GM13976 (cell line): ENCODE measurements at regions not wholly inside any gene's neighbourhood (a gene's known extent, or its start where the extent isn't known, plus 50 kb on each side); places are given as distances from the start of the nearest gene placed in this dataset.

Experiments used
- DNase-seq: peaks from one replicate; pipeline ENCODE4 v3.0.0; 2012; ENCODE audit warnings: low spot score
- in situ Hi-C: fragments of 300-500 bp; cut with MboI; formaldehyde crosslinking; loops from one replicate; pipeline ENCODE4 v1.12.0; 2022; ENCODE audit warnings: low sequenced_read_pairs, mixed read lengths, inconsistent platforms; ENCODE audit not compliant: unreplicated experiment
- TF ChIP-seq, protein P1 (sequence below): IDR thresholded peaks from 2 replicates; pipeline ENCODE4 v1.5.1; 2012; ENCODE audit warnings: borderline replicate concordance, mild to moderate bottlenecking; ENCODE audit not compliant: insufficient read depth; ENCODE audit errors: extremely low read depth, missing control alignments, control extremely low read depth

DNA sequence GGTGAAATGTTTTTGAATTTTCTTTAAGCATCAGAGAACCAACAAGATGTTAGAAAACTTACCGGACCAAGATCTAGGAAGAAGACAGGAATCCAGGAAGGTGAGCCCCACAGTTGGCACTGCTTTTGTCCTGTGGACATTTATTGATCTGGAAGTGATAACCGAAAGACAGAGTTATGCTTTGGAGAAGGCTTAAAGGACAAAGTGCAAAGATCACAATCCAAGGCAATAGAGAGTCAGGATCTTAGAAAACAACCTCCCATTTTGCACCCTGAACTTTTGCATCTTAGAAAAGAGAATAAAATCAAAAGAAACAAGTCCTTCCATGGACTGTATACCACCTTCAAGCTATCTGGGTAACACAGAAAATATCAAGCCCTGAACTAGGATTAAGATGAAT lies 129.4 kb upstream of the SRD5A2 start:
- in situ Hi-C loops, result no loop called here
- TF ChIP-seq, protein P1, sequence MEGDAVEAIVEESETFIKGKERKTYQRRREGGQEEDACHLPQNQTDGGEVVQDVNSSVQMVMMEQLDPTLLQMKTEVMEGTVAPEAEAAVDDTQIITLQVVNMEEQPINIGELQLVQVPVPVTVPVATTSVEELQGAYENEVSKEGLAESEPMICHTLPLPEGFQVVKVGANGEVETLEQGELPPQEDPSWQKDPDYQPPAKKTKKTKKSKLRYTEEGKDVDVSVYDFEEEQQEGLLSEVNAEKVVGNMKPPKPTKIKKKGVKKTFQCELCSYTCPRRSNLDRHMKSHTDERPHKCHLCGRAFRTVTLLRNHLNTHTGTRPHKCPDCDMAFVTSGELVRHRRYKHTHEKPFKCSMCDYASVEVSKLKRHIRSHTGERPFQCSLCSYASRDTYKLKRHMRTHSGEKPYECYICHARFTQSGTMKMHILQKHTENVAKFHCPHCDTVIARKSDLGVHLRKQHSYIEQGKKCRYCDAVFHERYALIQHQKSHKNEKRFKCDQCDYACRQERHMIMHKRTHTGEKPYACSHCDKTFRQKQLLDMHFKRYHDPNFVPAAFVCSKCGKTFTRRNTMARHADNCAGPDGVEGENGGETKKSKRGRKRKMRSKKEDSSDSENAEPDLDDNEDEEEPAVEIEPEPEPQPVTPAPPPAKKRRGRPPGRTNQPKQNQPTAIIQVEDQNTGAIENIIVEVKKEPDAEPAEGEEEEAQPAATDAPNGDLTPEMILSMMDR, result no peak
- DNase-seq, result no peak

DNA sequence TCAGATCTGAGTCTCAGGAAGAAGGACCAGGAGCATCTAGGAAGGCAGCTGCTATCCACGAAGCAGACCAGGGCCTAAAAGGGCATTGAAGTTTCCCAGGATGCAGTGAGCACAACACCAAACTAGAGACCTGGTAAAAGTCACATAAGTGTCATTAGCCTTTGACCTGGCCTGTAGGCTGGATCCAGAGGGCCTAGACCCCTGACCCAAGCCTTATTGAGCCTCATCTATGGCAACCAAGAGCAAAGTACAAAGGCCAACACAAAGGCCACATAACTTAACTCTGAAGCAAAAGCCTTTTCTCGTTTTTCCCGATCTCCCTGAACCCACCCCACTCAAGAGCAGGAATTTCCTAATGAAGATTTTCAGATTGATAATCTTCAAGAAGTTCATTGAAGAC lies 127.3 kb upstream of the SRD5A2 start:
- no peak for DNase-seq
- in situ Hi-C loops, result no loop called here

GRCh38 chr2:31704561-31705212 lies 123.9 kb upstream of the SRD5A2 start:
- no peak for DNase-seq
- TF ChIP-seq, protein P1, result no peak
- in situ Hi-C loops, result no loop called here

More for the DNA sequence above, 127.3 kb upstream of the SRD5A2 start:
- TF ChIP-seq, protein P1, result no peak

DNA sequence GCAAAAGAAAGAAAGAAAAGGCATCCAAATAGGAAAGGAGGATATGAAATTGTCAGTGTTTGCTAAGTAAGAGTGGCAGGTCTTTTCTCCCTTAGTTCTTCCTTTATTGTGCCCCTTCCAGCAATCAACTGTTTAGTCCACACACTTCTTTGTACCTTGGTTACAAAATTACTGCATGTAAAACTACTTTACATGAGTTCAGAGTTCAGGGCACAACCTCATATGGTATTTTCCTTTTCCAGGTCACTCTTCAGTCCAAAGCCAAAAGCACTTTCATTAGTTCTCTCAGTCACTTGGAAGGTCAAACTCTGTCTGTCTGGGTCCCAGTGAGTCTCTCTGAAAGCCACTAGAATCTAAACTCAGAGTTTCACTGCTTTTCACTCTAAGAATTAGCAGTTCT lies 122.5 kb upstream of the SRD5A2 start:
- no peak for DNase-seq
- TF ChIP-seq, protein P1, result no peak
- in situ Hi-C loops, result no loop called here

- in situ Hi-C loops, result no loop called here
- TF ChIP-seq, protein P1, result no peak
- DNase-seq, result no peak
These were observed 118.0 kb upstream of the SRD5A2 start for GRCh38 chr2:31698722-31699121.

GRCh38 chr2:31696068-31696467 lies 115.3 kb upstream of the SRD5A2 start:
- TF ChIP-seq, protein P1, result no peak
- in situ Hi-C loops, result no loop called here
- no peak for DNase-seq
